ENCODE measurements at regions not wholly inside any gene's neighbourhood (a gene's known extent, or its start where the extent isn't known, plus 50 kb on each side); places are given as distances from the start of the nearest gene placed in this dataset.

DNA sequence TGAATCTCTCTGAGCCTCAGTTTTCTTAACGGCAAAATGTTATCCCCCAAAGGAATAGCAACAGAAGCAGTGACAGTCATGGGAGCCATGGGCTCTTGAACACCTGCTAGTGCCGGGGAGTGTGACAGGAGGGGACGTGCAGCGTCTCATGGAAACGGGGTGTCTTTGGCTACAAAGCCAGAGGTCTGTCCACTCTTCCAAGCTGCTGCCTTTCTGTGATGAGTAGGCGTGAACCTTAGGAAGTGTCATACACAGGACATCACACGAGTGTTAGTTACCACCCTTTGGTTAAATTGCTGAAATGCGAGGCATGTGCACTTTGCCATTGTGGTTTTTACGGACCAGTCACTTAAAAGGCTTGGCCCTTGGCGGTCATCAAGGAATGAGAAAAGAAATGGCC lies 93.4 kb downstream of the IRF8 start:
- TF ChIP-seq, protein P1, sequence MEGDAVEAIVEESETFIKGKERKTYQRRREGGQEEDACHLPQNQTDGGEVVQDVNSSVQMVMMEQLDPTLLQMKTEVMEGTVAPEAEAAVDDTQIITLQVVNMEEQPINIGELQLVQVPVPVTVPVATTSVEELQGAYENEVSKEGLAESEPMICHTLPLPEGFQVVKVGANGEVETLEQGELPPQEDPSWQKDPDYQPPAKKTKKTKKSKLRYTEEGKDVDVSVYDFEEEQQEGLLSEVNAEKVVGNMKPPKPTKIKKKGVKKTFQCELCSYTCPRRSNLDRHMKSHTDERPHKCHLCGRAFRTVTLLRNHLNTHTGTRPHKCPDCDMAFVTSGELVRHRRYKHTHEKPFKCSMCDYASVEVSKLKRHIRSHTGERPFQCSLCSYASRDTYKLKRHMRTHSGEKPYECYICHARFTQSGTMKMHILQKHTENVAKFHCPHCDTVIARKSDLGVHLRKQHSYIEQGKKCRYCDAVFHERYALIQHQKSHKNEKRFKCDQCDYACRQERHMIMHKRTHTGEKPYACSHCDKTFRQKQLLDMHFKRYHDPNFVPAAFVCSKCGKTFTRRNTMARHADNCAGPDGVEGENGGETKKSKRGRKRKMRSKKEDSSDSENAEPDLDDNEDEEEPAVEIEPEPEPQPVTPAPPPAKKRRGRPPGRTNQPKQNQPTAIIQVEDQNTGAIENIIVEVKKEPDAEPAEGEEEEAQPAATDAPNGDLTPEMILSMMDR (IDR thresholded peaks at IDR 0.05; ENCODE audit: extremely low read depth in 1 of 2, insufficient read depth in 1 of 2, low read depth in 1 of 2, low read length in 2 of 2), result no peak
- no peak for TF ChIP-seq POLR2A (IDR thresholded peaks at IDR 0.05; ENCODE audit: low read depth, low read length)
- TF ChIP-seq EZH2 (IDR thresholded peaks at IDR 0.05; ENCODE audit: borderline replicate concordance, low read depth, low read length, severe bottlenecking), result no peak
- TF ChIP-seq GATA2 (IDR thresholded peaks at IDR 0.05; ENCODE audit: insufficient read depth, insufficient read length, low read depth, low read length), result no peak
- no peak for TF ChIP-seq POLR2AphosphoS5 (IDR thresholded peaks at IDR 0.05; ENCODE audit: insufficient read depth, low read depth, low read length)
- no peak for TF ChIP-seq FOS (IDR thresholded peaks at IDR 0.05; ENCODE audit: borderline replicate concordance, insufficient read depth, low read length)
- TF ChIP-seq, protein P2, sequence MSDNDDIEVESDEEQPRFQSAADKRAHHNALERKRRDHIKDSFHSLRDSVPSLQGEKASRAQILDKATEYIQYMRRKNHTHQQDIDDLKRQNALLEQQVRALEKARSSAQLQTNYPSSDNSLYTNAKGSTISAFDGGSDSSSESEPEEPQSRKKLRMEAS (IDR thresholded peaks at IDR 0.05; ENCODE audit: insufficient read depth, insufficient read length), result no peak
- TF ChIP-seq JUN (IDR thresholded peaks at IDR 0.05; ENCODE audit: borderline replicate concordance, insufficient read depth, insufficient read length, low read depth), result no peak
- no peak for TF ChIP-seq MYC (IDR thresholded peaks at IDR 0.05; ENCODE audit: low read depth, low read length)

All from endothelial cell of umbilical vein (primary cell).